Breast epithelium (tissue), 4 donors: ENCODE measurements at regions not wholly inside any gene's neighbourhood (a gene's known extent, or its start where the extent isn't known, plus 50 kb on each side); places are given as distances from the start of the nearest gene placed in this dataset.

Experiments
- DNase-seq, 2 donors: peaks; one replicate each; pipeline ENCODE4 v3.0.0-alpha.2; 2019; ENCODE audit warnings: low spot score in 2 of 2
- H3K27ac ChIP-seq, 2 donors: fragments of 200-600 bp; sonication (generic) in 1 of 2; one replicate each; pipeline ENCODE4 v1.5.1; 2016 to 2019; ENCODE audit warnings: mild to moderate bottlenecking in 1 of 2
- H3K27me3 ChIP-seq, 2 donors: fragments of 200-600 bp; sonication (generic) in 1 of 2; one replicate each; pipeline versions ENCODE4 v1.5.1 to v1.6.0; 2017 to 2019; ENCODE audit warnings: control low read depth in 1 of 2, mild to moderate bottlenecking in 1 of 2
- H3K36me3 ChIP-seq: fragments of 200-600 bp; one replicate; pipeline ENCODE4 v1.5.1; 2019
- H3K4me1 ChIP-seq, 2 donors: fragments of 200-600 bp; sonication (generic); one replicate each; pipeline ENCODE4 v1.5.1; 2016 to 2019; ENCODE audit warnings: control low read depth in 1 of 2
- H3K4me3 ChIP-seq, 3 donors: fragments of 200-600 bp; sonication (generic); 1 replicate in 2 of 3; 2 replicates in 1 of 3; pipeline ENCODE4 v1.5.1; 2016 to 2019; ENCODE audit warnings: mild to moderate bottlenecking in 3 of 3, moderate library complexity in 2 of 3
- H3K9me3 ChIP-seq, 2 donors: fragments of 200-600 bp; sonication (generic) in 1 of 2; one replicate each; pipeline ENCODE4 v1.5.1; 2016 to 2019; ENCODE audit warnings: control low read depth in 1 of 2
- POLR2A ChIP-seq: fragments of 450-650 bp; IDR thresholded peaks from one replicate; pipeline ENCODE4 v1.6.1; 2016; ENCODE audit warnings: antibody characterized with exemption, mild to moderate bottlenecking, moderate library complexity
- POLR2AphosphoS5 ChIP-seq, 3 donors: sonication (generic); formaldehyde crosslinking; IDR thresholded peaks; one replicate each; pipeline ENCODE4 v1.6.1; 2017; ENCODE audit warnings: antibody characterized with exemption in 3 of 3
- intact Hi-C: fragments of 100-400 bp; cut with DNase I; formaldehyde crosslinking; loops from one replicate; pipeline ENCODE4 v1.15.1; 2023; ENCODE audit warnings: low total_unique reads
- TF ChIP-seq, protein P1 (sequence below), 3 donors: fragments of 450-650 bp; IDR thresholded peaks; one replicate each; pipeline ENCODE4 v1.5.1; 2016 to 2017; ENCODE audit warnings: antibody characterized with exemption in 3 of 3, mild to moderate bottlenecking in 3 of 3, moderate library complexity in 3 of 3

DNA sequence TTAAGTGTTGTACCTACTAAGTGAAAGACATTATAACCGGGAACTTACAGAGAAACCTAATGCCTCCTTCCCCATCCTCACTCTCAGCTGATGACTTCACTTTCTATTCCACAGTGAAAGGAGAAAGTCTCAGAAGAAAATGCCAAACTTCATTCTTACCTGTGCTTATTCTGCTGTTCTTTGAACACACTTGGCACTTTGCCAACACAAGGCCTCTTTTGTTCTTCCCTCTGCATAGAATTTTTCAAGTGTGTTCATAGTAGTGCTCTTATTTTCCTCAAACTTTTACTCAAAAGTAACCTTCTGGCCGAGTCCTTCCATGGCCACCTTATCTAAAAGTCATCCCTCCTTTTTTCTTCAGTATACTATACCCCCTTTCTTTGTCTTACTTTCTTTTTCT is 59.4 kb upstream of the ETV1 start:
- no peak overlapping the region for H3K4me3 ChIP-seq
- TF ChIP-seq POLR2A = no peak
- no peak for TF ChIP-seq POLR2AphosphoS5 (IDR thresholded peaks at IDR 0.05)
- TF ChIP-seq, protein P1, sequence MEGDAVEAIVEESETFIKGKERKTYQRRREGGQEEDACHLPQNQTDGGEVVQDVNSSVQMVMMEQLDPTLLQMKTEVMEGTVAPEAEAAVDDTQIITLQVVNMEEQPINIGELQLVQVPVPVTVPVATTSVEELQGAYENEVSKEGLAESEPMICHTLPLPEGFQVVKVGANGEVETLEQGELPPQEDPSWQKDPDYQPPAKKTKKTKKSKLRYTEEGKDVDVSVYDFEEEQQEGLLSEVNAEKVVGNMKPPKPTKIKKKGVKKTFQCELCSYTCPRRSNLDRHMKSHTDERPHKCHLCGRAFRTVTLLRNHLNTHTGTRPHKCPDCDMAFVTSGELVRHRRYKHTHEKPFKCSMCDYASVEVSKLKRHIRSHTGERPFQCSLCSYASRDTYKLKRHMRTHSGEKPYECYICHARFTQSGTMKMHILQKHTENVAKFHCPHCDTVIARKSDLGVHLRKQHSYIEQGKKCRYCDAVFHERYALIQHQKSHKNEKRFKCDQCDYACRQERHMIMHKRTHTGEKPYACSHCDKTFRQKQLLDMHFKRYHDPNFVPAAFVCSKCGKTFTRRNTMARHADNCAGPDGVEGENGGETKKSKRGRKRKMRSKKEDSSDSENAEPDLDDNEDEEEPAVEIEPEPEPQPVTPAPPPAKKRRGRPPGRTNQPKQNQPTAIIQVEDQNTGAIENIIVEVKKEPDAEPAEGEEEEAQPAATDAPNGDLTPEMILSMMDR (IDR thresholded peaks at IDR 0.05) = no peak
- H3K36me3 ChIP-seq = no peaks in the 10 kb centered on the region
- H3K27ac ChIP-seq = no peak overlapping the region
- DNase-seq = no peak
- no peaks in the 10 kb centered on the region for H3K27me3 ChIP-seq
- intact Hi-C loops = no loop called here
- H3K4me1 ChIP-seq = no peaks in the 10 kb centered on the region
- no peaks in the 10 kb centered on the region for H3K9me3 ChIP-seq

DNA sequence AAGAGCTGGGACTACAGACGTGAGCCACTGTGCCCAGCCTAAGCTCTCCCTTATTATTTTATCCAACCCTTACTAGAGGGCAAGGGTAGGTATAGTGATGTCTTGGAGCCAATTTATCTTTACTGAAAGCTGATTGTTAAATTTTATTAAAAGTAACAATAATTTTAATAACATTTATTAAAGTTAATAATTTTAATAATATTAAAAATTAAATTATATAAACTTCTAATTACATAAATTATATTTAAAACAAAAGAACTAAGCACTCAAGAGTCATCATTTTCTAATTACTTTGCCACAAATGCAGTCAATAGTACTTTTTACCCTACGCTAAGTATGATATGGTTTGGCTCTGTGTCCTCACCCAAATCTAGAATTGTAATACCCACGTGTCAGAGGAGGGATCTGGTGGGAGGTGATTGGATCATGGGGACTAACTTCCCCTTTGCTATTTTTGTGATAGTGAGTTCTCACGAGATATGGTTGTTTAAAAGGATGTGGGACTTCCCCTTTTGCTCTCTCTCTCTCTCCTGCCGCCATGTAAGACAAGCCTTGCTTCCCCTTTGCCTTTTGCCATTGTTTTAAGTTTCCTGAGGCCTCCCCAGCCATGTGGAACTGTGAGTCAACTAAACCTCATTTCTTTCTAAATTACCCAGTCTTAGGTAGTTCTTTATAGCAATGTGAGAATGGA is 58.4 kb upstream of the ETV1 start:
- no peaks in the 10 kb centered on the region for H3K27me3 ChIP-seq
- TF ChIP-seq, protein P1 (IDR thresholded peaks at IDR 0.05) = no peak
- TF ChIP-seq POLR2AphosphoS5 (IDR thresholded peaks at IDR 0.05) = no peak
- no peaks in the 10 kb centered on the region for H3K4me1 ChIP-seq
- H3K9me3 ChIP-seq = no peaks in the 10 kb centered on the region
- no peak overlapping the region for H3K4me3 ChIP-seq
- no peaks in the 10 kb centered on the region for H3K36me3 ChIP-seq
- DNase-seq = no peak
- H3K27ac ChIP-seq = no peak overlapping the region
- intact Hi-C loops = no loop called here

DNA sequence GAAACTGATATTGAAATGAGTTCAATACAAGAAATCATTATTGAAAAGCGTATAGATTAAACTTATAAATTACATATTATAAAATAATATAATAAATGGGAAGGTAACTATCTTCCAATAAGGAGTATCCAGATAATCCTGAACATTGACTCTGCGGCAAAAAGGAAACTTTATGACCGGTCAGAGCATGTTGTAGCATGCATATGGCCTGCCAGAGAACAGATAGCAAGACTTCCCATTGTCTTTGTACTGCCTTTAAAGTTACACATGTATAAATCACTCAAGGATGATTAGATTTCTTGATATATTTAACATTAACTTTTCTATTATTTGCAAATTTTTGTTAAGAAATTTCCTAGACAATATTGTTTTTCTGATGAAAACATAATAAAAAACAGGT is 56.2 kb upstream of the ETV1 start:
- Histone ChIP-seq H3K9me3 (no peaks in the 10 kb centered on the region), H3K36me3 (no peaks in the 10 kb centered on the region), H3K4me3 (no peak overlapping the region), H3K27me3 (no peaks in the 10 kb centered on the region), H3K4me1 (no peaks in the 10 kb centered on the region), H3K27ac (no peak overlapping the region)
- intact Hi-C loops = no loop called here
- TF ChIP-seq POLR2AphosphoS5 (IDR thresholded peaks at IDR 0.05) (no peak), POLR2A (no peak)
- TF ChIP-seq, protein P1 (IDR thresholded peaks at IDR 0.05) = no peak
- no peak for DNase-seq

DNA sequence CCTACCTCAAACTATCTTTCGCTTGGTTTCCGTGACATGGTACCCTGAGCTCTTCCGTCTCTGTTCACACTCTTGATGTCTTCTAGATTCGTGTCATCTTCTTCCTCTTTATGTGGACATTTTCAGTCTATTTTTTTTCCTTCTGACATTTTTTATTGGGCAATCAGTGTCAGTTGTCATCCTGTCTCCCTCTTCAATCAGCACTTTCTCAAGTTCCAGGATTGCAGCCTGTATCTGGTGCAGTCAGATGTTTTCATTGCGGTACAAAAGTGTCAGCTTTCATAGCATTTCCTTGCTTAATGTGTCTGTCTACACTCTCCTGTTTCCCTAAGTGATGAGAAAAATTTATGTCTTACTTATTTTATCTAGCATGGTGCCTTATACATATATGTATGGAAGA is 51.1 kb upstream of the ETV1 start:
- Histone ChIP-seq H3K27me3 (no peaks in the 10 kb centered on the region), H3K4me3 (no peak overlapping the region), H3K9me3 (no peaks in the 10 kb centered on the region), H3K4me1 (no peaks in the 10 kb centered on the region), H3K36me3 (no peaks in the 10 kb centered on the region), H3K27ac (no peak overlapping the region)
- DNase-seq = no peak
- TF ChIP-seq, protein P1 (IDR thresholded peaks at IDR 0.05) = no peak
- TF ChIP-seq POLR2A = no peak
- no peak for TF ChIP-seq POLR2AphosphoS5 (IDR thresholded peaks at IDR 0.05)
- intact Hi-C loops = no loop called here
